Inferior parietal cortex (tissue), 1 donor: ENCODE measurements at regions not wholly inside any gene's neighbourhood (a gene's known extent, or its start where the extent isn't known, plus 50 kb on each side); places are given as distances from the start of the nearest gene placed in this dataset.
A peak's percentile ranks its signal among the peaks of the same experiment; 100 is the strongest.
"Not testable (repeated sequence)": the region's sequence is repeated elsewhere in the genome, so short reads cannot be mapped to it uniquely, and the experiment has no call there.

Experiments
- DNase-seq: peaks from one replicate; pipeline ENCODE4 v3.0.0-alpha.2; 2016; ENCODE audit errors: extremely low spot score

GRCh38 chr2:212777020-212777491 is 238.5 kb upstream of the ERBB4 start:
- peak; percentile 71 for DNase-seq

- DNase-seq, result no peak
Measured at GRCh38 chr2:212773808-212774339, 235.3 kb upstream of the ERBB4 start.

- DNase-seq, result no peak
Measured at GRCh38 chr2:212770240-212770639, 231.6 kb upstream of the ERBB4 start.

- DNase-seq, result no peak
Measured at GRCh38 chr2:212766921-212767320, 228.3 kb upstream of the ERBB4 start.

- DNase-seq, result no peak
Measured at GRCh38 chr2:212752730-212753351, 214.2 kb upstream of the ERBB4 start.

GRCh38 chr2:212745359-212745758 is 206.8 kb upstream of the ERBB4 start:
- no peak for DNase-seq

- DNase-seq, result no peak
Measured at GRCh38 chr2:212737392-212738172, 199.0 kb upstream of the ERBB4 start.

GRCh38 chr2:212736385-212736726 is 197.8 kb upstream of the ERBB4 start:
- DNase-seq, result no peak

GRCh38 chr2:212733273-212733672 is 194.7 kb upstream of the ERBB4 start:
- no peak for DNase-seq

GRCh38 chr2:212732860-212733259 is 194.3 kb upstream of the ERBB4 start:
- no peak for DNase-seq

GRCh38 chr2:212730994-212731393 is 192.4 kb upstream of the ERBB4 start:
- no peak for DNase-seq

- DNase-seq, result no peak
Measured at GRCh38 chr2:212728717-212729116, 190.1 kb upstream of the ERBB4 start.

GRCh38 chr2:212727751-212728150 is 189.1 kb upstream of the ERBB4 start:
- no peak for DNase-seq

- no peak for DNase-seq
Measured at GRCh38 chr2:212726403-212726802, 187.8 kb upstream of the ERBB4 start.

GRCh38 chr2:212725180-212725579 is 186.6 kb upstream of the ERBB4 start:
- no peak for DNase-seq

GRCh38 chr2:212723226-212723625 is 184.6 kb upstream of the ERBB4 start:
- no peak for DNase-seq

- DNase-seq, result no peak
Measured at GRCh38 chr2:212722046-212722445, 183.4 kb upstream of the ERBB4 start.

GRCh38 chr2:212721026-212721451 is 182.4 kb upstream of the ERBB4 start:
- no peak for DNase-seq

GRCh38 chr2:212715411-212715810 is 176.8 kb upstream of the ERBB4 start:
- DNase-seq, result not testable (repeated sequence)

- DNase-seq, result no peak
Measured at GRCh38 chr2:212713681-212714080, 175.1 kb upstream of the ERBB4 start.

GRCh38 chr2:212712991-212713390 is 174.4 kb upstream of the ERBB4 start:
- no peak for DNase-seq

GRCh38 chr2:212712466-212712865 is 173.9 kb upstream of the ERBB4 start:
- DNase-seq, result no peak

GRCh38 chr2:212711856-212712255 is 173.3 kb upstream of the ERBB4 start:
- peak; percentile 11 for DNase-seq
